ENCODE measurements at regions not wholly inside any gene's neighbourhood (a gene's known extent, or its start where the extent isn't known, plus 50 kb on each side); places are given as distances from the start of the nearest gene placed in this dataset.

GRCh38 chr10:78853864-78854263 is 214.9 kb upstream of the ZMIZ1 start:
- TF ChIP-seq, protein P1, sequence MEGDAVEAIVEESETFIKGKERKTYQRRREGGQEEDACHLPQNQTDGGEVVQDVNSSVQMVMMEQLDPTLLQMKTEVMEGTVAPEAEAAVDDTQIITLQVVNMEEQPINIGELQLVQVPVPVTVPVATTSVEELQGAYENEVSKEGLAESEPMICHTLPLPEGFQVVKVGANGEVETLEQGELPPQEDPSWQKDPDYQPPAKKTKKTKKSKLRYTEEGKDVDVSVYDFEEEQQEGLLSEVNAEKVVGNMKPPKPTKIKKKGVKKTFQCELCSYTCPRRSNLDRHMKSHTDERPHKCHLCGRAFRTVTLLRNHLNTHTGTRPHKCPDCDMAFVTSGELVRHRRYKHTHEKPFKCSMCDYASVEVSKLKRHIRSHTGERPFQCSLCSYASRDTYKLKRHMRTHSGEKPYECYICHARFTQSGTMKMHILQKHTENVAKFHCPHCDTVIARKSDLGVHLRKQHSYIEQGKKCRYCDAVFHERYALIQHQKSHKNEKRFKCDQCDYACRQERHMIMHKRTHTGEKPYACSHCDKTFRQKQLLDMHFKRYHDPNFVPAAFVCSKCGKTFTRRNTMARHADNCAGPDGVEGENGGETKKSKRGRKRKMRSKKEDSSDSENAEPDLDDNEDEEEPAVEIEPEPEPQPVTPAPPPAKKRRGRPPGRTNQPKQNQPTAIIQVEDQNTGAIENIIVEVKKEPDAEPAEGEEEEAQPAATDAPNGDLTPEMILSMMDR (IDR thresholded peaks at IDR 0.05), result no peak
- no peak for TF ChIP-seq POLR2A (IDR thresholded peaks at IDR 0.05)

Measured in testis (tissue), 2 donors.